Activated naive CD8-positive, alpha-beta T cell treated with anti-CD3 and anti-CD28 coated beads, Interleukin-2, amount 50 U/mL, for 24 hours (primary cell): ENCODE measurements at regions not wholly inside any gene's neighbourhood (a gene's known extent, or its start where the extent isn't known, plus 50 kb on each side); places are given as distances from the start of the nearest gene placed in this dataset.

ENCODE experiments used
- ATAC-seq: fragments of 150-1000 bp; cut with Tn5 transposase; one replicate; pipeline ENCODE4 v1.10.0; 2021
- DNase-seq: peaks from one replicate; pipeline ENCODE4 v3.0.0; 2021
- H3K27ac Mint-ChIP-seq: one replicate; pipeline ENCODE4 v1.8.0; 2021; ENCODE audit warnings: mild to moderate bottlenecking, mixed read lengths
- H3K27me3 Mint-ChIP-seq: one replicate; pipeline ENCODE4 v1.8.0; 2021; ENCODE audit warnings: mixed read lengths
- H3K36me3 Mint-ChIP-seq: one replicate; pipeline ENCODE4 v1.8.0; 2021; ENCODE audit warnings: low read depth, mixed read lengths
- H3K4me1 Mint-ChIP-seq: one replicate; pipeline ENCODE4 v1.8.0; 2021; ENCODE audit warnings: mixed read lengths
- H3K4me3 Mint-ChIP-seq: one replicate; pipeline ENCODE4 v1.8.0; 2021; ENCODE audit warnings: mild to moderate bottlenecking, moderate library complexity, mixed read lengths
- H3K9me3 Mint-ChIP-seq: one replicate; pipeline ENCODE4 v1.8.0; 2021; ENCODE audit warnings: mixed read lengths

DNA sequence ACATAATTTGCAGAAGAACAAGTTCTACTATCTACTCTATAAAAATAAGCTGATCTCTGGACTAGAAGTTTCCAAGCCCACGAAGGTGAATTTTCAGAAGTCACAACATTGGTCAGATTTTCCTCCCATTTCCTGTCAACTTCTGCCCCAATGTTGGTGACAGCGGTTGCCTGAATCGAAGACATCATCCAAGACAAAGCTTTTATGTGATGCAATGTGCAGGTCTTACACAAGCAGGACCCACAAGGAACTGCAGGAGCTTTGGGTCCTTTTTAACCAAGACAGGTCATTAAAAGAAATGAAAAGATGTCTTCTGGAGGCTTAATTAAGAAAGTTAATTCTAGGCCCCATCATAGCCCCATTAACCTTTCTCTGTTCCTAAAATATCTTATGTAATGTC is 125.6 kb upstream of the BLID start:
- H3K27ac Mint-ChIP-seq: no peak overlapping the region
- no peaks in the 10 kb centered on the region for H3K9me3 Mint-ChIP-seq
- no peak for ATAC-seq
- H3K4me3 Mint-ChIP-seq: no peak overlapping the region
- no peaks in the 10 kb centered on the region for H3K27me3 Mint-ChIP-seq
- no peak for DNase-seq
- no peaks in the 10 kb centered on the region for H3K4me1 Mint-ChIP-seq
- H3K36me3 Mint-ChIP-seq: no peaks in the 10 kb centered on the region

DNA sequence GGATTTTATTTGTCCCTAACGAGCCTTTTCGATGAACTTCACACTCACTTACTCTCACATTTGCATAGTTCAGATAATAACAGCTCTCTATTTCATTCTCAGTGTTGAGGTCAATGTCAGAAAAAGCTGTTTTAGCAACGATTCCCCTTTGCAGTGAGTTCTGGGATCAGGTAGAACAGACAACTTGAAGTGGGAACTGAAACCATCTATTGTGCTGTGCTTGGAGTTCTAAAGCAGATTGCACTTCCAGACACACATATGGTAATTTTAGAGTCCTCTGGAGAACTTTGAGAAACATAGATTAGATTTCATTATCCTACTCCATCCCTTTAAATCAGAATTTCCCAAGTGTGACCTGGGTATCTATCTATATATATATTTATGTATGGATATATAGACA is 124.6 kb upstream of the BLID start:
- DNase-seq: no peak
- H3K9me3 Mint-ChIP-seq: no peaks in the 10 kb centered on the region
- no peaks in the 10 kb centered on the region for H3K4me1 Mint-ChIP-seq
- no peak overlapping the region for H3K4me3 Mint-ChIP-seq
- no peaks in the 10 kb centered on the region for H3K36me3 Mint-ChIP-seq
- H3K27me3 Mint-ChIP-seq: no peaks in the 10 kb centered on the region
- ATAC-seq: no peak
- H3K27ac Mint-ChIP-seq: no peak overlapping the region

DNA sequence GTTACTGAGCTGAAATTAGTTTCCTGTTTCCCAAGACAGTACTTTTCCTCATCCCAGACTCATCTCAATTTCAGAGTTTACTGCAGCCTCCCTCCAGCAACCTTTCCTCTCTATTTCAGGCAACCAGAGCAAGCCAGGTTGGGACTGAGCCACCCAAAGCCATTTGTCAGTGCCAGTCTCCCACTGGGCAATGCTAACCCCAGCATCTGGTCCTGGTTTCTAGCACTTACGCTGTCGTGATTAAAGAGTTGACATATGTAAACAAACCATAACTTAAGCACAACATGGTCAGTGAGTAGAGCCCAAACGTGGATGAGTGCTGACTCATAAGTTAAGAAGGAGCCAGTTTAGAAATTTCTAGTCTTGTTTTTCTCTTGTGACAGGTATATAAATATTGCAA is 119.6 kb upstream of the BLID start:
- ATAC-seq: no peak
- H3K27ac Mint-ChIP-seq: no peak overlapping the region
- no peaks in the 10 kb centered on the region for H3K9me3 Mint-ChIP-seq
- no peaks in the 10 kb centered on the region for H3K27me3 Mint-ChIP-seq
- H3K4me1 Mint-ChIP-seq: no peaks in the 10 kb centered on the region
- H3K4me3 Mint-ChIP-seq: no peak overlapping the region
- no peak for DNase-seq
- H3K36me3 Mint-ChIP-seq: no peaks in the 10 kb centered on the region

DNA sequence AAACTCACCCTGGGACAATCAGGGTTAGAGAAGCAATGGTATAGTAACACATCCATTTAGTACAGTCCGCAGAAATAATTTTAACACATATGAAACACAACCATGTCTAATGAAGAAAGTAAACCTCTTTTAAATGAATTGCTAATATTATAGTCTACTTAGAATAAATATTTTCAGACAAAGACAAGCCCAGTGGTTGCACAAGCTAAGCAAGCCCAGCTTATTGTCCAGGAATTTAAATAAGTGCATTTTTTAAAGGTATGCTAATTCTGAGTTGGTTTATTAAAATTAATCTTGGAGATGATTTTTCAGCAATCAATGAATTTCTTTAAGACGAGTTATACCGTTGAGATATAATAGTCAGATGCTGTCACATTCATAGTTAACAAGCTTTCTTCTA is 118.8 kb upstream of the BLID start:
- Mint-ChIP-seq H3K27me3 (no peaks in the 10 kb centered on the region), H3K36me3 (no peaks in the 10 kb centered on the region), H3K4me1 (no peaks in the 10 kb centered on the region), H3K4me3 (no peak overlapping the region), H3K27ac (no peak overlapping the region), H3K9me3 (no peaks in the 10 kb centered on the region)
- ATAC-seq: no peak
- DNase-seq: no peak

DNA sequence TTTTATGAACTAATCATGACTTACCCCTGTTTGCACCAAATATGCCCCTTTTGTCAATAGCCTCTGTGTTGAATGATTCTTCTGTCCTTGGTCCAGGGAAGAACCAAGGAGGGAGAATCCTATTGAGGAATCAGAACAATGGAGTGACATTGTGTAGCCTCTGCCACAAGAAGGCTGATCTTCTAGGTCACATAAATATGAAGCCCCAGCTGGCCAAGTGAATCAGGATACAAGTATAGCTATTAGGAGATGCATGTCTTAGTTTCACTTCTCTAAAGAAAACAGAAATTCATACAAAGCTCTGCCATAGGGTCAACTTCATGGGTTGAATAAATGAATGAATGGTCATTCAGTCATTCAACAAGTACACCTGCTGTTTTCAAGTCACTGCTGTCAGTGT is 118.2 kb upstream of the BLID start:
- Mint-ChIP-seq H3K27ac (no peak overlapping the region), H3K4me3 (no peak overlapping the region), H3K4me1 (no peaks in the 10 kb centered on the region), H3K27me3 (no peaks in the 10 kb centered on the region), H3K9me3 (no peaks in the 10 kb centered on the region), H3K36me3 (no peaks in the 10 kb centered on the region)
- no peak for ATAC-seq
- DNase-seq: no peak

DNA sequence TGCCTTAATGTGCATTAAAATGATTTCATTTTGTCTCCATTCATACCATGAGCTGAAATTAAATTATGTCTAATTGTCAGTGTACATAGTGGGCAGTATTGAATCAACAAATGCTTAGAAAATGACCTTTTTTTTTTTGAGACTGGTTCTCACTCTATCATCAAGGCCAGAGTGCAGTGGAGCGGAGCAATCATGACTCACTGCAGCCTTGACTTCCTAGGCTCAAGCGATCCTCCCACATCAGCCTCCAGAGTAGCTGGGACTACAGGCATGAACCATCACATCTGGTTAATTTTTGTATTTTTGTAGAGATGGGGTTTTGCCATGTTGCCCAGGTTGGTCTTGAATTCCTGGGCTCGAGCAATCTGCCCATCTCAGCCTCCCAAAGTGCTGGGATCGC is 117.0 kb upstream of the BLID start:
- no peaks in the 10 kb centered on the region for H3K36me3 Mint-ChIP-seq
- no peak for ATAC-seq
- no peaks in the 10 kb centered on the region for H3K9me3 Mint-ChIP-seq
- H3K4me1 Mint-ChIP-seq: no peaks in the 10 kb centered on the region
- no peak overlapping the region for H3K27ac Mint-ChIP-seq
- no peak for DNase-seq
- no peaks in the 10 kb centered on the region for H3K27me3 Mint-ChIP-seq
- H3K4me3 Mint-ChIP-seq: no peak overlapping the region

DNA sequence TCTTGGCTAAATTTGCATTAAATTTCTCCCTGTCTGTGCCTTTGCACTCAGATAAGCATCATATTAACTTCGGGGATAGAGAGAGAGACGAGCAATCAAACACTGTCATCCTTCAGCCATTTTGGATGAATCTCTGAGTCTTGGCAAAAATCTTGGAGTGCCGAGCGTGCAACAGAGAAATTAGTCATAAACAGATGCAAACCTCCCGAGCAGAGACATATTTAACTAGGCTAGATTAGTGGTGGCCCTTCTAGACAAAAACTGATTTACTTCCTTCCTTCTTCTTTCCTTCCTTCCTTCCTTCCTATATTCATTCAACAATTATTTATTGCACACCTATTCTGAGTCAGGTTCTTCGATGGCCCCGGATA is 114.4 kb upstream of the BLID start:
- no peak overlapping the region for H3K27ac Mint-ChIP-seq
- no peaks in the 10 kb centered on the region for H3K27me3 Mint-ChIP-seq
- DNase-seq: no peak

DNA sequence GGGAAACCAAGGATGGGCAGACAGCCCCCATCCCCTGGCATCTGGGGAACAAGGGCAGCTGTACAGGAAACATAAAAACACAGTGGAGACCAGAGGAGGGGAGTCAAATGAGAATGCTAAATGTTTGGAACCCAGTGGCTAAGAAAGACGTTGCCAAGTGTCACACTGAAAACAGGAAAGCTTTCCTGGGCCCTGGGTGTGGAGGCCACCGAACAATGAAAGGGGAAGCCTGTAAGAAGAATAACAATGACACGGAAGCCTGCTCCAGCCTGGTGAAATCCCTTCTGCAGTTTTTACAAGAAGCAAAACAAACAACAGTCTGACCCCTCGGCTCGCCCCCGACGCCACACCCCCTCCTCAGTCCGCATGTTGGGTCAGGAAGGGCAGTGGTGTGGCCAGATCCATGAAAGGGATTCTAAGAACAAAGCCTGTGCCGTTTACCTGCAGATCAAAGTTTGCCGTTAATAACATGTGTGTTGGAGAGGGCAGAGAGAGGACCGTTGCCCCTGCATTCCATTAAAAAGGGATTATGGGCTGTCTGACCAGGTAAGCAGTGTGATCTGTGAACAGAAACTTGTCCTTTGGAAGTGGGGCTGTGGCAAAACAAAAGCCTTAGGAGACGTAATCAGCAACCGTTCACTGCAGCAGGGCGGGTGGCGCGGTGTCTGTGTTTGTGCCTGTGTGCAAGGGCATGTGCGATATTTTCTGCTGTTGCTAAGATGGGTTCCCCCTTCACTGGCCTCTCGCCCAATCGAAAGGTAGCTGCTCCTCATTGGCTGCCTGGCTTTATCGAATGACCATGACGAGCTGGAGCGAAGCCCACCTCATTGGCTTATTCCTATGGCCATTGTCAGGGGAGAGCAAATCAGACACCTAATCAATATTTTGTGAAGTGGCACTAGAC is 113.7 kb upstream of the BLID start:
- no peaks in the 10 kb centered on the region for H3K4me1 Mint-ChIP-seq
- ATAC-seq (no peak), DNase-seq (no peak)
- no peak overlapping the region for H3K27ac Mint-ChIP-seq
- H3K9me3 Mint-ChIP-seq: no peaks in the 10 kb centered on the region
- H3K4me3 Mint-ChIP-seq: no peak overlapping the region
- H3K27me3 Mint-ChIP-seq: no peaks in the 10 kb centered on the region
- H3K36me3 Mint-ChIP-seq: no peaks in the 10 kb centered on the region

More for the DNA sequence above, 114.4 kb upstream of the BLID start:
- Mint-ChIP-seq H3K4me1 (no peaks in the 10 kb centered on the region), H3K4me3 (no peak overlapping the region), H3K9me3 (no peaks in the 10 kb centered on the region), H3K36me3 (no peaks in the 10 kb centered on the region)
- ATAC-seq: no peak

DNA sequence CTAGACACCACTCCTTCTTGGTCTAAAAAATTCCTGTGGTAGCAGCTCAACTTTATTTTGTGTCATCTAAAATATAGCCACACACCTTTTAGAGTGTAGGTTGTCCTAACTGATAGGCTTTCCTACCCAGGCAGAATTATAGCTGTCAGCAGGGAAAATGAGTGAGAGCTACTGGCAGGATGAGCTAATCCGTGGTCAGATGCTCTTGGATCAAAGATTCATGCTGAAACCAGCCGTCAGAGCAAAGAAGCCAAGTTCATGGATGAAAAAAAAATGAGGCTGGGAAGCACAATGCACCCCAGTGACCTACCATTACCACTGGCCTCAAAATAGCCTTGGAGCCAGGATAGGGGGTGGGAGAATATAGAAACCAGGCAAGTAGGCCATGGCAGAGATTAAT is 113.1 kb upstream of the BLID start:
- no peaks in the 10 kb centered on the region for H3K27me3 Mint-ChIP-seq
- H3K4me3 Mint-ChIP-seq: no peak overlapping the region
- no peaks in the 10 kb centered on the region for H3K4me1 Mint-ChIP-seq
- no peak overlapping the region for H3K27ac Mint-ChIP-seq
- H3K9me3 Mint-ChIP-seq: no peaks in the 10 kb centered on the region
- no peaks in the 10 kb centered on the region for H3K36me3 Mint-ChIP-seq
- no peak for ATAC-seq
- no peak for DNase-seq

DNA sequence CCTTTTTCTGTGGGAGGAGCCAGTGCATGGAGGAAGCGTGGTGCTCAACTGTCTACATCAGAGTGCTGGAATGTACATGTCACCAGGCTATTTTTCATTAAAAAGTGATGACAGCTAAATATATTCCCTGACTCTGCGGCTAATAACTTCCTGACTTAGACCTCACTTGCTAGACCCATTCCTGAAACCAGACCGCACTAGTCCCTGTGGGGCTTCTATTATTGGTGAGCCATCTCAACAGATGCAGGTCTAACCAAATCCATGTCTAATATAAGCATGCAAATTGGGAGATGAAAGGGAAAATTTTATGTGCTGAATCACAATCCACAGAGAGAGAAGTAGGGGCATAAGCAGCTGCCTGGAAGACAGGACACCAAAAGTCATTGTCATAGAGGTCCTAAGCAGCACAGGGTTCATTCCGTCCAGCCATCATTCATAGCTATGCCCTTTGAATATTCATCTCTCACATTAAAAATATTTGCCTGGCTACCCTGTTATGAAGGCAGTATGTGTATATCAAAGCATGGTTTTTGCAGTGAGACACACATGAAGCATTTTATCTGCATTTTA is 110.9 kb upstream of the BLID start:
- Mint-ChIP-seq H3K4me1 (no peaks in the 10 kb centered on the region), H3K9me3 (no peaks in the 10 kb centered on the region), H3K36me3 (no peaks in the 10 kb centered on the region), H3K4me3 (no peak overlapping the region), H3K27me3 (no peaks in the 10 kb centered on the region), H3K27ac (no peak overlapping the region)
- ATAC-seq (no peak), DNase-seq (no peak)

DNA sequence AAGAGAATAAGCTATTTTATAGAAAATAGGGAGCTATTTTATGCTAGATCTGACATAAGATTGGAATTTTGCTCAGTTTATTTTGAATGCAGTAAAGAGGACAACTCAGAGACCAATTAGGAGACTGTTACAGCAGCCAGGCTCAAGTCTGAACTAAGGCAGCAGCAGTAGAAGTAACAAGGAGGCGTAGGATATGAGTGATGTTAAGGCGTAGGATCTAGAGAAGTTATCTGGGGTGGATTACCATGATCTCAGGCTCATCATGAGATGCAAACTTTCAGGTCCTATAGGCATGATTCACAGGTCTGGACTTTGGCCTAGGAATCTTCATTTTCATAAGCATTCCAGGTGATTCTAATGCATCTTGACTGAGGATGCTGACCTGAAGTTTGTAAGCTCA is 108.9 kb upstream of the BLID start:
- no peak overlapping the region for H3K27ac Mint-ChIP-seq
- H3K4me1 Mint-ChIP-seq: no peaks in the 10 kb centered on the region
- no peak overlapping the region for H3K4me3 Mint-ChIP-seq
- no peaks in the 10 kb centered on the region for H3K36me3 Mint-ChIP-seq
- DNase-seq (no peak), ATAC-seq (no peak)
- H3K9me3 Mint-ChIP-seq: no peaks in the 10 kb centered on the region
- no peaks in the 10 kb centered on the region for H3K27me3 Mint-ChIP-seq

DNA sequence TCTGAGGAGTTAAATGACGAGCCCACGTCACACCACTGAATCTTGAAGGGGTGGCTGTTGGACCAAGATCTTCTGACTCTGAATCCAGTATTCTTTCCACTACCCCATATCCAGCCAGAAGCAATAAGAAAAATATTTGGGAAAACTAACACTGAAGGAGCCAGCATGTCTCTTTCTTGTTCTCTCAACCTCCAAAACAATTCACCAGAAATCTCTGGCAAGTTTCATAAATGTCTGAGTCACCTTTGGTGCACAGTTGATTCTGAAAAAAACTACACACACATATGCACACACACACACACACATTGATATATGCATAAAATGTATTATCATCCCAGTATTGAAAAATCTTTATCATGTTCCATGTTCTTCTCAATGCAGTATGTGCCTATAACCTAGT is 104.3 kb upstream of the BLID start:
- no peaks in the 10 kb centered on the region for H3K9me3 Mint-ChIP-seq
- H3K4me1 Mint-ChIP-seq: no peaks in the 10 kb centered on the region
- no peak for DNase-seq
- ATAC-seq: no peak
- no peaks in the 10 kb centered on the region for H3K36me3 Mint-ChIP-seq
- H3K27me3 Mint-ChIP-seq: peaks cover 6% of the 10 kb centered on the region
- no peak overlapping the region for H3K27ac Mint-ChIP-seq
- H3K4me3 Mint-ChIP-seq: no peak overlapping the region

DNA sequence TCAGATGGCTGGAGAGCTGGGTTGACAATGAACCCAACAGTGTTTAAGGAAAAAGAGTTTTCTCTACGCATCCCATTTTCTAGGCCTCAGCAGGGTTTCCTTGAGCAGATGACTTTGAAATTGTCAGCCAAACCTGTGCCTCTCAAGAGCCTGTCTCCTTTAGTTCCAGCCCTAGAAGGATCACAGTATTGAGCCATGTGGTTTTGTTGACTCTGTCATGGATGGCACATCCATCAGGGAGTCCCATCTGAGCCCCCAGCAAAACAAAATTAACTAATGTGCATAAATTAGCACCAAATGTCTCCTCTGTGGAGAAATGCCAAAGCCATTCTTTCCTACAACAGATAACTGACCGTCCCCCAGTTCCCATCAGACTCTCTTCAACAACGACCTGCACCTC is 103.8 kb upstream of the BLID start:
- ATAC-seq: no peak
- Mint-ChIP-seq H3K27me3 (peaks cover 6% of the 10 kb centered on the region), H3K4me1 (no peaks in the 10 kb centered on the region), H3K9me3 (no peaks in the 10 kb centered on the region), H3K27ac (no peak overlapping the region), H3K36me3 (no peaks in the 10 kb centered on the region), H3K4me3 (no peak overlapping the region)
- no peak for DNase-seq

DNA sequence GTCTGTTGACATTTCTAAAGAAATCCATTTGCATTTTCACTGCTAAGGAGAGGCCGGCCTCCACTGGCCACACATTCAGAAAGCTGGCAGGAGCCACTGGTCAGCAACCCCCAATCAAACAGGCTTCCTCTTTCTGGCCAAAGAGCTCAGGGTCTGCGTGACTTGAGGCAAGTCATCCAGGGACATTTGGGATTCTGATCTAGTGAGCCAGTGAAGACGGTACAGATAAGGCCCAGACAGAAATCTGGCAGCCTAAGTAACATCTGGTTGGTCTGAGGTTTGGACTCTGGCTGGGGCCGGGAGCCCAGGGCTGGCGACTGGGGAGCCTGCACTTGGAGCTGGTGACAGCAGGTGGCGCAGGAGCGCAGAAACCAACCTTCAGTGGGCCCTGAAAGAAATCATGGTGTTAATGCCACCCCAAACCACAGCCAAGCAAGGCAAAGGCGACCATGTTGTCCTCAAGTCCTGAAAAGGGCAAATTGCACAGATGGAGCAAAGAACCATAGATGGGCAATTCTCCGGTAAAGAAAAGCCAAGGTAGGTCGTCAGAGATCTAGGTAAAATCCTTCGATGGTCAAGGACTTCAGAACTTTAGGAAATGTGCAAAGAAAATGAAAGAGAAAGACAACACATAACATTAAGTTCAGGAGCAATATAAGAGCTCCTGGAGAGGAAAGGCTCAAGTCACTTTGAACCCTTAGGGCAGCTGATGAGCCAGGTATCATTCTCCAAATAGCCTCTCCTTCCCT is 99.4 kb upstream of the BLID start:
- H3K36me3 Mint-ChIP-seq: no peaks in the 10 kb centered on the region
- H3K4me3 Mint-ChIP-seq: no peak overlapping the region
- ATAC-seq (peak; percentile 46), DNase-seq (peak; percentile 41)
- no peaks in the 10 kb centered on the region for H3K4me1 Mint-ChIP-seq
- no peak overlapping the region for H3K27ac Mint-ChIP-seq
- no peaks in the 10 kb centered on the region for H3K9me3 Mint-ChIP-seq
- peaks cover 6% of the 10 kb centered on the region for H3K27me3 Mint-ChIP-seq

DNA sequence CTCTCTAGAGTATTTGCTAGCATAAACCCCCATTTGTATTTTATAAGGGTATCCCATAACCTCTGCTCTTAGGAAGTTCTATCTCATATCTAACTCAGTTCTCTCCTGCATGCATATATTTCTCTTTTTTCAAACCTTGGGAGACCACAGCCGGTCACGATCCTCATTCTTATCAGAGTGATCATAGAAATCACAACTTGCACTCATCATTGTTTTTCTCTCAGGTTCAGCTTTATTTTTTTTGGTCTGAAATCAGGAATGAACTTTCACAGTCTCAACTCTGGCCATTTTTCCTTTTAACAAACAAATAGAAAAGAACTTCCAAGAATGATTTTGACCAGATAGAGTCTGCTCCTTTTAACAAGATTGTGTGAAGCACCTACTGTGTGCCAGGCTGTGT is 98.6 kb upstream of the BLID start:
- no peak overlapping the region for H3K4me3 Mint-ChIP-seq
- no peak for ATAC-seq
- no peaks in the 10 kb centered on the region for H3K36me3 Mint-ChIP-seq
- no peak for DNase-seq
- H3K27me3 Mint-ChIP-seq: peaks cover 9% of the 10 kb centered on the region
- no peak overlapping the region for H3K27ac Mint-ChIP-seq
- H3K4me1 Mint-ChIP-seq: no peaks in the 10 kb centered on the region
- no peaks in the 10 kb centered on the region for H3K9me3 Mint-ChIP-seq
